HEK293 (cell line): ENCODE measurements at regions not wholly inside any gene's neighbourhood (a gene's known extent, or its start where the extent isn't known, plus 50 kb on each side); places are given as distances from the start of the nearest gene placed in this dataset.

Source experiments
- CTCF ChIA-PET: fragments of 350-600 bp; formaldehyde crosslinking; extraction: SDS; loops from one replicate; lab custom pipeline; 2021; ENCODE audit warnings: antibody characterized with exemption; lab: Yijun Ruan, JAX
- POLR2A ChIA-PET: fragments of 300-600 bp; formaldehyde crosslinking; extraction: SDS; loops from one replicate; lab custom pipeline; 2020; ENCODE audit warnings: antibody characterized with exemption, inconsistent platforms; lab: Yijun Ruan, JAX
- H3K27ac ChIP-seq: fragments of 200-500 bp; sonication (Bioruptor generic); 2 replicates; pipeline ENCODE4 v1.5.1; 2014; ENCODE audit warnings: low read depth, low read length, control low read depth, inconsistent platforms; ENCODE audit errors: extremely low read depth
- H3K36me3 ChIP-seq, 2 experiments: fragments of 200-500 bp in 1 of 2; sonication (Bioruptor generic) in 1 of 2; 1 replicate in 1 of 2; 2 replicates in 1 of 2; pipeline ENCODE4 v1.5.1; 2014 to 2017; ENCODE audit warnings: inconsistent platforms in 2 of 2, low read length in 2 of 2; ENCODE audit not compliant: control insufficient read depth in 2 of 2, insufficient read depth in 1 of 2
- H3K4me1 ChIP-seq: fragments of 200-500 bp; sonication (Bioruptor generic); 2 replicates; pipeline ENCODE4 v1.5.1; 2014; ENCODE audit warnings: mild to moderate bottlenecking, low read length, inconsistent platforms; ENCODE audit not compliant: control insufficient read depth, insufficient read depth
- H3K4me3 ChIP-seq: 2 replicates; pipeline ENCODE4 v1.5.1; 2011; ENCODE audit warnings: low read depth, mild to moderate bottlenecking, control low read depth, low read length, moderate library complexity
- H3K9me3 ChIP-seq: fragments of 200-500 bp; sonication (Bioruptor generic); 2 replicates; pipeline ENCODE4 v1.5.1; 2014; ENCODE audit warnings: low read depth, low read length, inconsistent platforms; ENCODE audit not compliant: control insufficient read depth, insufficient read depth
- BCL6B ChIP-seq: fragments of 450-650 bp; formaldehyde crosslinking; IDR thresholded peaks from 2 replicates; pipeline ENCODE4 v1.5.1; 2017; ENCODE audit warnings: missing biosample characterization, missing genetic modification characterization
- KLF1 ChIP-seq: fragments of 450-650 bp; formaldehyde crosslinking; IDR thresholded peaks from 2 replicates; pipeline ENCODE4 v1.5.1; 2016; ENCODE audit warnings: missing biosample characterization, missing genetic modification characterization
- KLF16 ChIP-seq: fragments of 450-650 bp; formaldehyde crosslinking; IDR thresholded peaks from 2 replicates; pipeline ENCODE4 v1.5.1; 2017; ENCODE audit warnings: missing biosample characterization, missing genetic modification characterization
- KLF7 ChIP-seq: fragments of 450-650 bp; formaldehyde crosslinking; IDR thresholded peaks from 2 replicates; pipeline ENCODE4 v1.5.1; 2016; ENCODE audit warnings: missing biosample characterization, missing genetic modification characterization, borderline replicate concordance
- KLF8 ChIP-seq: fragments of 450-650 bp; formaldehyde crosslinking; IDR thresholded peaks from 2 replicates; pipeline ENCODE4 v1.5.1; 2016; ENCODE audit warnings: missing biosample characterization, missing genetic modification characterization
- OSR2 ChIP-seq: fragments of 450-650 bp; formaldehyde crosslinking; IDR thresholded peaks from 2 replicates; pipeline ENCODE4 v1.5.1; 2016; ENCODE audit warnings: missing biosample characterization, missing genetic modification characterization
- REPIN1 ChIP-seq: fragments of 450-650 bp; formaldehyde crosslinking; IDR thresholded peaks from 2 replicates; pipeline ENCODE4 v1.5.1; 2017; ENCODE audit warnings: missing biosample characterization, missing genetic modification characterization, low read depth
- SCRT2 ChIP-seq: fragments of 450-650 bp; formaldehyde crosslinking; IDR thresholded peaks from 2 replicates; pipeline ENCODE4 v1.5.1; 2016; ENCODE audit warnings: missing biosample characterization, missing genetic modification characterization
- ZNF138 ChIP-seq: fragments of 450-650 bp; formaldehyde crosslinking; IDR thresholded peaks from 2 replicates; pipeline ENCODE4 v1.5.1; 2016; ENCODE audit warnings: missing biosample characterization, missing genetic modification characterization, borderline replicate concordance
- ZNF169 ChIP-seq: fragments of 450-650 bp; formaldehyde crosslinking; IDR thresholded peaks from 2 replicates; pipeline ENCODE4 v1.5.1; 2016; ENCODE audit warnings: missing biosample characterization, missing genetic modification characterization
- ZNF211 ChIP-seq: fragments of 450-650 bp; formaldehyde crosslinking; IDR thresholded peaks from 2 replicates; pipeline ENCODE4 v1.5.1; 2016; ENCODE audit warnings: low read depth, missing biosample characterization, missing genetic modification characterization
- ZNF280D ChIP-seq: fragments of 450-650 bp; formaldehyde crosslinking; IDR thresholded peaks from 2 replicates; pipeline ENCODE4 v1.5.1; 2016; ENCODE audit warnings: missing biosample characterization, missing genetic modification characterization
- ZNF350 ChIP-seq: fragments of 450-650 bp; formaldehyde crosslinking; IDR thresholded peaks from 2 replicates; pipeline ENCODE4 v1.5.0; 2017; ENCODE audit warnings: missing biosample characterization, mild to moderate bottlenecking, missing genetic modification characterization
- ZNF423 ChIP-seq: fragments of 450-650 bp; formaldehyde crosslinking; IDR thresholded peaks from 2 replicates; pipeline ENCODE4 v1.5.1; 2016; ENCODE audit warnings: missing biosample characterization, missing genetic modification characterization
- ZNF473 ChIP-seq: fragments of 450-650 bp; formaldehyde crosslinking; IDR thresholded peaks from 2 replicates; pipeline ENCODE4 v1.5.1; 2017; ENCODE audit warnings: missing biosample characterization, missing genetic modification characterization
- ZNF558 ChIP-seq: fragments of 450-650 bp; formaldehyde crosslinking; IDR thresholded peaks from 2 replicates; pipeline ENCODE4 v1.5.1; 2016; ENCODE audit warnings: missing biosample characterization, missing genetic modification characterization
- ZNF560 ChIP-seq: fragments of 450-650 bp; formaldehyde crosslinking; IDR thresholded peaks from 2 replicates; pipeline ENCODE4 v1.5.1; 2017; ENCODE audit warnings: missing biosample characterization, missing genetic modification characterization, borderline replicate concordance
- ZNF626 ChIP-seq: fragments of 450-650 bp; sonication (Bioruptor Pico); formaldehyde crosslinking; IDR thresholded peaks from 2 replicates; pipeline ENCODE4 v1.5.1; 2018; ENCODE audit warnings: missing biosample characterization, missing genetic modification characterization, inconsistent platforms
- ZNF664 ChIP-seq: fragments of 450-650 bp; formaldehyde crosslinking; IDR thresholded peaks from 2 replicates; pipeline ENCODE4 v1.5.1; 2016; ENCODE audit warnings: missing biosample characterization, missing genetic modification characterization
- ZSCAN16 ChIP-seq: fragments of 450-650 bp; formaldehyde crosslinking; IDR thresholded peaks from 2 replicates; pipeline ENCODE4 v1.5.1; 2016; ENCODE audit warnings: missing biosample characterization, missing genetic modification characterization
- ZSCAN18 ChIP-seq: fragments of 450-650 bp; formaldehyde crosslinking; IDR thresholded peaks from 2 replicates; pipeline ENCODE4 v1.5.1; 2016; ENCODE audit warnings: missing biosample characterization, missing genetic modification characterization
- TF ChIP-seq, protein P1 (sequence below): fragments of 450-650 bp; formaldehyde crosslinking; IDR thresholded peaks from 2 replicates; pipeline ENCODE4 v1.5.1; 2016; ENCODE audit warnings: missing biosample characterization, missing genetic modification characterization, low read depth

DNA sequence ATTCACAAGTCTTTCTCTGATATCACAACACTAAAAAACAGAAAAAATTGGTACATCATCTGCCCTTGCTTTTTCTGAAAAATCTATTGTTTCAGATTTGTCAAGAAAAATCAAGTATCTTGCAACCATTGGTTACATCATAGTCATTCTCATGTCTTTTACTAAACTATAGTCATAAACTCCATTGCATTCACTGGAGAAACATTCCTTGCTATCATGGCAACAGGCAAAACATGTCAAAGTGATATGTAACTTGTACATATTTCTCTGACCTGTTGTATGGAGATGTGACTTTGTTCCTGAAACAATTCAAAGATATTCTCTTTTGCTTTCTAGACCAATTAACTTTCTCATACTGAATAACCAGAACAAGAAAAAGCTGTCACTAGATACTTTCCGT is 121.9 kb upstream of the ANK2 start:
- CTCF ChIA-PET: interaction anchor here (0.7 kb wide), 1 partner anchor 11 kb away, joined by 3 read pairs; no protein-coding TSS in a partner anchor
- no peaks in the 10 kb centered on the region for H3K4me1 ChIP-seq
- no peak overlapping the region for H3K4me3 ChIP-seq
- no peaks in the 10 kb centered on the region for H3K36me3 ChIP-seq
- POLR2A ChIA-PET: no interaction called here
- no peaks in the 10 kb centered on the region for H3K9me3 ChIP-seq
- TF ChIP-seq OSR2 (tag by site-specific recombination): no peak
- no peak for TF ChIP-seq KLF7 (tag by site-specific recombination)
- TF ChIP-seq ZNF280D (tag by site-specific recombination): no peak
- no peak for TF ChIP-seq KLF16 (tag by site-specific recombination)
- no peak for TF ChIP-seq KLF8
- TF ChIP-seq KLF1 (tag by site-specific recombination): no peak
- TF ChIP-seq ZNF626 (tag by site-specific recombination): no peak
- no peak overlapping the region for H3K27ac ChIP-seq

GRCh38 chr4:112931001-112931400 is 118.5 kb upstream of the ANK2 start:
- ChIA-PET POLR2A (interaction anchor here (0.7 kb wide), 1 partner anchor 9 kb away, joined by 5 read pairs; no protein-coding TSS in a partner anchor), CTCF (no interaction called here)
- Histone ChIP-seq H3K9me3 (no peaks in the 10 kb centered on the region), H3K4me1 (no peaks in the 10 kb centered on the region), H3K4me3 (no peak overlapping the region), H3K36me3 (no peaks in the 10 kb centered on the region), H3K27ac (no peak overlapping the region)
- TF ChIP-seq ZNF664 (no peak), ZNF473 (no peak), BCL6B (tag by site-specific recombination) (no peak), ZNF423 (no peak), ZNF560 (tag by site-specific recombination) (no peak)
- TF ChIP-seq, protein P1, sequence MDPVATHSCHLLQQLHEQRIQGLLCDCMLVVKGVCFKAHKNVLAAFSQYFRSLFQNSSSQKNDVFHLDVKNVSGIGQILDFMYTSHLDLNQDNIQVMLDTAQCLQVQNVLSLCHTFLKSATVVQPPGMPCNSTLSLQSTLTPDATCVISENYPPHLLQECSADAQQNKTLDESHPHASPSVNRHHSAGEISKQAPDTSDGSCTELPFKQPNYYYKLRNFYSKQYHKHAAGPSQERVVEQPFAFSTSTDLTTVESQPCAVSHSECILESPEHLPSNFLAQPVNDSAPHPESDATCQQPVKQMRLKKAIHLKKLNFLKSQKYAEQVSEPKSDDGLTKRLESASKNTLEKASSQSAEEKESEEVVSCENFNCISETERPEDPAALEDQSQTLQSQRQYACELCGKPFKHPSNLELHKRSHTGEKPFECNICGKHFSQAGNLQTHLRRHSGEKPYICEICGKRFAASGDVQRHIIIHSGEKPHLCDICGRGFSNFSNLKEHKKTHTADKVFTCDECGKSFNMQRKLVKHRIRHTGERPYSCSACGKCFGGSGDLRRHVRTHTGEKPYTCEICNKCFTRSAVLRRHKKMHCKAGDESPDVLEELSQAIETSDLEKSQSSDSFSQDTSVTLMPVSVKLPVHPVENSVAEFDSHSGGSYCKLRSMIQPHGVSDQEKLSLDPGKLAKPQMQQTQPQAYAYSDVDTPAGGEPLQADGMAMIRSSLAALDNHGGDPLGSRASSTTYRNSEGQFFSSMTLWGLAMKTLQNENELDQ (tag by site-specific recombination): no peak

- H3K27ac ChIP-seq: no peak overlapping the region
- H3K36me3 ChIP-seq: no peaks in the 10 kb centered on the region
- no peaks in the 10 kb centered on the region for H3K4me1 ChIP-seq
- ChIA-PET POLR2A (no interaction called here), CTCF (no interaction called here)
- H3K9me3 ChIP-seq: no peaks in the 10 kb centered on the region
- no peak overlapping the region for H3K4me3 ChIP-seq
- no peak for TF ChIP-seq SCRT2
- TF ChIP-seq ZNF138 (tag by site-specific recombination): no peak
- no peak for TF ChIP-seq ZNF169 (tag by site-specific recombination)
- no peak for TF ChIP-seq ZSCAN16 (tag by site-specific recombination)
- TF ChIP-seq ZSCAN18 (tag by site-specific recombination): no peak
- TF ChIP-seq ZNF280D (tag by site-specific recombination): no peak
- TF ChIP-seq ZNF350: no peak
- TF ChIP-seq REPIN1 (tag by site-specific recombination): no peak
- no peak for TF ChIP-seq ZNF558 (tag by site-specific recombination)
- no peak for TF ChIP-seq ZNF211 (tag by site-specific recombination)
Measured at GRCh38 chr4:112933790-112934189, 115.7 kb upstream of the ANK2 start.
